Stimulated activated naive CD8-positive, alpha-beta T cell treated with anti-CD3 and anti-CD28 coated beads, Interleukin-15, Interleukin-2, amounts not matched to agents 100 ng/mL and 50 ng/mL, for 24 hours (primary cell): ENCODE measurements at regions not wholly inside any gene's neighbourhood (a gene's known extent, or its start where the extent isn't known, plus 50 kb on each side); places are given as distances from the start of the nearest gene placed in this dataset.

Experiments used
- H3K27ac Mint-ChIP-seq: one replicate; pipeline ENCODE4 v1.8.0; 2021; ENCODE audit warnings: mild to moderate bottlenecking, mixed read lengths
- H3K27me3 Mint-ChIP-seq: one replicate; pipeline ENCODE4 v1.8.0; 2021; ENCODE audit warnings: mixed read lengths
- H3K36me3 Mint-ChIP-seq: one replicate; pipeline ENCODE4 v1.8.0; 2021; ENCODE audit warnings: low read depth, mixed read lengths
- H3K4me1 Mint-ChIP-seq: one replicate; pipeline ENCODE4 v1.8.0; 2021; ENCODE audit warnings: low read depth, mixed read lengths
- H3K4me3 Mint-ChIP-seq: one replicate; pipeline ENCODE4 v1.8.0; 2021; ENCODE audit warnings: mild to moderate bottlenecking, mixed read lengths
- H3K9me3 Mint-ChIP-seq: one replicate; pipeline ENCODE4 v1.8.0; 2021; ENCODE audit warnings: mixed read lengths

- Mint-ChIP-seq H3K9me3 (no peaks in the 10 kb centered on the region), H3K36me3 (no peaks in the 10 kb centered on the region), H3K27me3 (no peaks in the 10 kb centered on the region), H3K4me1 (no peaks in the 10 kb centered on the region), H3K4me3 (no peak overlapping the region), H3K27ac (no peak overlapping the region)
Measured at GRCh38 chr3:16090706-16091105, 83.8 kb upstream of the GALNT15 start.

GRCh38 chr3:16092923-16093322, 81.6 kb upstream of the GALNT15 start:
- no peaks in the 10 kb centered on the region for H3K36me3 Mint-ChIP-seq
- no peak overlapping the region for H3K27ac Mint-ChIP-seq
- H3K4me3 Mint-ChIP-seq = no peak overlapping the region
- no peaks in the 10 kb centered on the region for H3K27me3 Mint-ChIP-seq
- no peaks in the 10 kb centered on the region for H3K9me3 Mint-ChIP-seq
- H3K4me1 Mint-ChIP-seq = no peaks in the 10 kb centered on the region

- Mint-ChIP-seq H3K27ac (no peak overlapping the region), H3K4me3 (no peak overlapping the region), H3K4me1 (peaks cover 7% of the 10 kb centered on the region)
Measured at GRCh38 chr3:16101295-16102186, 72.9 kb upstream of the GALNT15 start.

GRCh38 chr3:16102187-16102561, 72.3 kb upstream of the GALNT15 start:
- H3K27ac Mint-ChIP-seq = no peak overlapping the region
- H3K9me3 Mint-ChIP-seq = no peaks in the 10 kb centered on the region
- H3K27me3 Mint-ChIP-seq = peaks cover 29% of the 10 kb centered on the region
- H3K4me3 Mint-ChIP-seq = no peak overlapping the region
- H3K36me3 Mint-ChIP-seq = no peaks in the 10 kb centered on the region
- peaks cover 7% of the 10 kb centered on the region for H3K4me1 Mint-ChIP-seq

More at GRCh38 chr3:16101295-16102186, 72.9 kb upstream of the GALNT15 start:
- Mint-ChIP-seq H3K27me3 (peaks cover 29% of the 10 kb centered on the region), H3K9me3 (no peaks in the 10 kb centered on the region), H3K36me3 (no peaks in the 10 kb centered on the region)

- H3K4me3 Mint-ChIP-seq = no peak overlapping the region
- no peaks in the 10 kb centered on the region for H3K9me3 Mint-ChIP-seq
- H3K27ac Mint-ChIP-seq = no peak overlapping the region
- peaks cover 34% of the 10 kb centered on the region for H3K27me3 Mint-ChIP-seq
- H3K36me3 Mint-ChIP-seq = no peaks in the 10 kb centered on the region
- peaks cover 7% of the 10 kb centered on the region for H3K4me1 Mint-ChIP-seq
Measured at GRCh38 chr3:16102905-16103364, 71.5 kb upstream of the GALNT15 start.

GRCh38 chr3:16103472-16103871, 71.0 kb upstream of the GALNT15 start:
- no peaks in the 10 kb centered on the region for H3K9me3 Mint-ChIP-seq
- no peak overlapping the region for H3K4me3 Mint-ChIP-seq
- H3K4me1 Mint-ChIP-seq = peaks cover 7% of the 10 kb centered on the region
- no peak overlapping the region for H3K27ac Mint-ChIP-seq
- H3K36me3 Mint-ChIP-seq = no peaks in the 10 kb centered on the region
- peaks cover 34% of the 10 kb centered on the region for H3K27me3 Mint-ChIP-seq

- Mint-ChIP-seq H3K4me1 (peaks cover 7% of the 10 kb centered on the region), H3K36me3 (no peaks in the 10 kb centered on the region), H3K27ac (no peak overlapping the region), H3K4me3 (no peak overlapping the region), H3K9me3 (no peaks in the 10 kb centered on the region), H3K27me3 (peaks cover 34% of the 10 kb centered on the region)
Measured at GRCh38 chr3:16104156-16104555, 70.3 kb upstream of the GALNT15 start.

- H3K4me1 Mint-ChIP-seq = peaks cover 7% of the 10 kb centered on the region
- no peak overlapping the region for H3K27ac Mint-ChIP-seq
- H3K27me3 Mint-ChIP-seq = peaks cover 34% of the 10 kb centered on the region
- no peak overlapping the region for H3K4me3 Mint-ChIP-seq
- no peaks in the 10 kb centered on the region for H3K9me3 Mint-ChIP-seq
- no peaks in the 10 kb centered on the region for H3K36me3 Mint-ChIP-seq
Measured at GRCh38 chr3:16106050-16106449, 68.4 kb upstream of the GALNT15 start.

GRCh38 chr3:16108424-16108823, 66.1 kb upstream of the GALNT15 start:
- no peak overlapping the region for H3K4me3 Mint-ChIP-seq
- H3K9me3 Mint-ChIP-seq = peaks cover 6% of the 10 kb centered on the region
- no peaks in the 10 kb centered on the region for H3K4me1 Mint-ChIP-seq
- peaks cover 21% of the 10 kb centered on the region for H3K27me3 Mint-ChIP-seq
- no peaks in the 10 kb centered on the region for H3K36me3 Mint-ChIP-seq
- H3K27ac Mint-ChIP-seq = no peak overlapping the region

GRCh38 chr3:16109929-16110328, 64.6 kb upstream of the GALNT15 start:
- H3K27me3 Mint-ChIP-seq = peaks cover 14% of the 10 kb centered on the region
- no peak overlapping the region for H3K27ac Mint-ChIP-seq
- no peak overlapping the region for H3K4me3 Mint-ChIP-seq
- H3K4me1 Mint-ChIP-seq = no peaks in the 10 kb centered on the region
- H3K36me3 Mint-ChIP-seq = no peaks in the 10 kb centered on the region
- peaks cover 6% of the 10 kb centered on the region for H3K9me3 Mint-ChIP-seq

- Mint-ChIP-seq H3K36me3 (no peaks in the 10 kb centered on the region), H3K27ac (no peak overlapping the region), H3K9me3 (peaks cover 6% of the 10 kb centered on the region), H3K27me3 (no peaks in the 10 kb centered on the region), H3K4me3 (no peak overlapping the region), H3K4me1 (no peaks in the 10 kb centered on the region)
Measured at GRCh38 chr3:16112910-16113504, 61.5 kb upstream of the GALNT15 start.

- H3K27ac Mint-ChIP-seq = no peak overlapping the region
- H3K4me1 Mint-ChIP-seq = no peaks in the 10 kb centered on the region
- H3K4me3 Mint-ChIP-seq = no peak overlapping the region
- peaks cover 6% of the 10 kb centered on the region for H3K9me3 Mint-ChIP-seq
- H3K27me3 Mint-ChIP-seq = no peaks in the 10 kb centered on the region
- no peaks in the 10 kb centered on the region for H3K36me3 Mint-ChIP-seq
Measured at GRCh38 chr3:16113704-16114103, 60.8 kb upstream of the GALNT15 start.

GRCh38 chr3:16114429-16114828, 60.1 kb upstream of the GALNT15 start:
- H3K36me3 Mint-ChIP-seq = no peaks in the 10 kb centered on the region
- H3K9me3 Mint-ChIP-seq = peaks cover 6% of the 10 kb centered on the region
- H3K27ac Mint-ChIP-seq = no peak overlapping the region
- no peaks in the 10 kb centered on the region for H3K4me1 Mint-ChIP-seq
- no peak overlapping the region for H3K4me3 Mint-ChIP-seq
- H3K27me3 Mint-ChIP-seq = no peaks in the 10 kb centered on the region

GRCh38 chr3:16114930-16115329, 59.5 kb upstream of the GALNT15 start:
- Mint-ChIP-seq H3K9me3 (peaks cover 6% of the 10 kb centered on the region), H3K4me1 (no peaks in the 10 kb centered on the region), H3K4me3 (no peak overlapping the region), H3K27ac (no peak overlapping the region), H3K36me3 (no peaks in the 10 kb centered on the region), H3K27me3 (no peaks in the 10 kb centered on the region)

- no peak overlapping the region for H3K27ac Mint-ChIP-seq
- H3K27me3 Mint-ChIP-seq = no peaks in the 10 kb centered on the region
- no peaks in the 10 kb centered on the region for H3K9me3 Mint-ChIP-seq
- H3K4me1 Mint-ChIP-seq = no peaks in the 10 kb centered on the region
- no peak overlapping the region for H3K4me3 Mint-ChIP-seq
- H3K36me3 Mint-ChIP-seq = no peaks in the 10 kb centered on the region
Measured at GRCh38 chr3:16118396-16118795, 56.1 kb upstream of the GALNT15 start.
